ENCODE measurements at regions not wholly inside any gene's neighbourhood (a gene's known extent, or its start where the extent isn't known, plus 50 kb on each side); places are given as distances from the start of the nearest gene placed in this dataset.

- no peak for TF ChIP-seq CTCF (IDR thresholded peaks at IDR 0.05; ENCODE audit: insufficient read depth, low read depth, low read length)
- no peak for TF ChIP-seq EZH2 (IDR thresholded peaks at IDR 0.05; ENCODE audit: insufficient read depth, low read length)
Measured at GRCh38 chr1:30485072-30485471, 238.3 kb downstream of the MATN1 start.
